IMR-90 (cell line): ENCODE measurements at regions not wholly inside any gene's neighbourhood (a gene's known extent, or its start where the extent isn't known, plus 50 kb on each side); places are given as distances from the start of the nearest gene placed in this dataset.

Experiments used
- ATAC-seq: fragments of 200-7000 bp; cut with Tn5 transposase; 2 replicates; pipeline ENCODE4 v1.9.1; 2020; ENCODE audit warnings: low read depth, mild to moderate bottlenecking, moderate library complexity
- BruUV-seq: library from RNA; stranded (reverse); fragments of 400-500 nt; replicated peaks from 2 replicates; lab custom pipeline; 2021; lab: Mats Ljungman, UMichigan
- CTCF ChIA-PET: fragments of 300-600 bp; formaldehyde crosslinking; extraction: SDS; loops from one replicate; lab custom pipeline; 2021; ENCODE audit warnings: antibody characterized with exemption; lab: Yijun Ruan, JAX
- POLR2A ChIA-PET: fragments of 300-600 bp; sonication (Branson Sonifier 250); formaldehyde crosslinking; loops from one replicate; lab custom pipeline; 2022; ENCODE audit warnings: antibody characterized with exemption; ENCODE audit not compliant: unreplicated experiment; lab: Charles Lee
- DNase-seq: peaks from one replicate; pipeline ENCODE4 v3.0.0; 2013
- H2AFZ ChIP-seq: replicated peaks from 2 replicates; pipeline ENCODE3; 2013; ENCODE audit warnings: low read length, mild to moderate bottlenecking; ENCODE audit not compliant: poor library complexity
- H2AK5ac ChIP-seq: 2 replicates; pipeline ENCODE4 v1.6.1; 2013; ENCODE audit warnings: low read depth, low read length, inconsistent platforms
- H2AK9ac ChIP-seq: replicated peaks from 2 replicates; pipeline ENCODE3; 2013; ENCODE audit warnings: mild to moderate bottlenecking, low read depth, low read length, moderate library complexity; ENCODE audit not compliant: poor library complexity
- H2BK120ac ChIP-seq: 2 replicates; pipeline ENCODE4 v1.6.1; 2013; ENCODE audit warnings: low read depth, low read length, inconsistent platforms
- H2BK15ac ChIP-seq: 3 replicates; pipeline ENCODE4 v1.6.1; 2013; ENCODE audit warnings: low read depth, low read length, inconsistent platforms
- H2BK20ac ChIP-seq: 2 replicates; pipeline ENCODE4 v1.6.1; 2013; ENCODE audit warnings: low read depth, mild to moderate bottlenecking, inconsistent platforms, low read length, moderate library complexity
- H2BK5ac ChIP-seq: 2 replicates; pipeline ENCODE4 v1.6.1; 2013; ENCODE audit warnings: mild to moderate bottlenecking, low read depth, low read length, inconsistent platforms; ENCODE audit not compliant: poor library complexity, severe bottlenecking
- H3K14ac ChIP-seq: replicated peaks from 2 replicates; pipeline ENCODE4 v1.6.1; 2013; ENCODE audit warnings: low read depth, low read length, inconsistent platforms
- H3K18ac ChIP-seq: 2 replicates; pipeline ENCODE4 v1.6.1; 2013; ENCODE audit warnings: low read depth, low read length, control low read depth
- H3K23ac ChIP-seq: 2 replicates; pipeline ENCODE4 v1.6.1; 2013; ENCODE audit warnings: low read depth, low read length, inconsistent platforms
- H3K27ac ChIP-seq: 2 replicates; pipeline ENCODE4 v1.5.1; 2013; ENCODE audit warnings: mild to moderate bottlenecking, control low read depth, low read length; ENCODE audit not compliant: insufficient read depth
- H3K27me3 ChIP-seq: 2 replicates; pipeline ENCODE4 v1.6.1; 2013; ENCODE audit warnings: low read length; ENCODE audit not compliant: control insufficient read depth, insufficient read depth
- H3K36me3 ChIP-seq: 2 replicates; pipeline ENCODE4 v1.6.1; 2013; ENCODE audit warnings: low read length, mixed read lengths; ENCODE audit not compliant: control insufficient read depth, insufficient read depth
- H3K4ac ChIP-seq: 2 replicates; pipeline ENCODE4 v1.6.1; 2013; ENCODE audit warnings: low read depth, low read length, inconsistent platforms
- H3K4me1 ChIP-seq: 2 replicates; pipeline ENCODE4 v1.6.1; 2013; ENCODE audit warnings: low read length, mixed read lengths; ENCODE audit not compliant: control insufficient read depth, insufficient read depth
- H3K4me2 ChIP-seq: 2 replicates; pipeline ENCODE4 v1.6.1; 2013; ENCODE audit warnings: low read depth, mild to moderate bottlenecking, control low read depth, low read length, moderate library complexity
- H3K4me3 ChIP-seq: 2 replicates; pipeline ENCODE4 v1.5.1; 2013; ENCODE audit warnings: low read depth, mild to moderate bottlenecking, control low read depth, low read length, moderate library complexity; ENCODE audit not compliant: insufficient read depth
- H3K56ac ChIP-seq: 2 replicates; pipeline ENCODE4 v1.6.1; 2013; ENCODE audit warnings: low read length, inconsistent platforms; ENCODE audit not compliant: insufficient read depth; ENCODE audit errors: extremely low read depth
- H3K79me1 ChIP-seq, 2 experiments: 2 replicates each; pipeline ENCODE4 v1.6.1; 2013; ENCODE audit warnings: low read length in 2 of 2, inconsistent platforms in 1 of 2, low read depth in 1 of 2
- H3K9ac ChIP-seq: 2 replicates; pipeline ENCODE4 v1.6.1; 2013; ENCODE audit warnings: low read depth, low read length, control low read depth
- H3K9me1 ChIP-seq: 2 replicates; pipeline ENCODE4 v1.6.1; 2013; ENCODE audit warnings: low read length, inconsistent platforms; ENCODE audit not compliant: insufficient read depth
- H3K9me3 ChIP-seq: 2 replicates; pipeline ENCODE4 v1.6.1; 2013; ENCODE audit warnings: low read length; ENCODE audit not compliant: control insufficient read depth, insufficient read depth
- H4K20me1 ChIP-seq: 2 replicates; pipeline ENCODE4 v1.6.1; 2013; ENCODE audit warnings: low read length, inconsistent platforms; ENCODE audit not compliant: insufficient read depth
- H4K5ac ChIP-seq: 2 replicates; pipeline ENCODE4 v1.6.1; 2013; ENCODE audit warnings: mild to moderate bottlenecking, low read depth, low read length, control low read depth
- H4K8ac ChIP-seq, 2 experiments: 2 replicates each; pipeline ENCODE4 v1.6.1; 2013; ENCODE audit warnings: low read depth in 2 of 2, low read length in 2 of 2, control low read depth in 1 of 2, inconsistent platforms in 1 of 2
- H4K91ac ChIP-seq: 2 replicates; pipeline ENCODE4 v1.6.1; 2013; ENCODE audit warnings: low read depth, low read length, inconsistent platforms; ENCODE audit not compliant: insufficient read depth
- ELK1 ChIP-seq: fragments of 150-350 bp; IDR thresholded peaks from 2 replicates; pipeline ENCODE4 v1.6.1; 2016; ENCODE audit warnings: low read depth, mild to moderate bottlenecking, low read length, moderate library complexity, borderline replicate concordance
- FOS ChIP-seq: fragments of 150-350 bp; IDR thresholded peaks from 2 replicates; pipeline ENCODE4 v1.6.1; 2016; ENCODE audit warnings: low read depth, low read length
- POLR2A ChIP-seq: IDR thresholded peaks from 2 replicates; pipeline ENCODE4 v1.6.1; 2012; ENCODE audit warnings: mild to moderate bottlenecking, low read depth, low read length
- RAD21 ChIP-seq: IDR thresholded peaks from 2 replicates; pipeline ENCODE4 v1.6.1; 2012; ENCODE audit warnings: low read length, improper control_type of control experiment
- RFX5 ChIP-seq: IDR thresholded peaks from 2 replicates; pipeline ENCODE4 v1.8.0; 2012; ENCODE audit warnings: low read depth, mild to moderate bottlenecking, low read length, moderate library complexity
- WGBS, 2 experiments: methylation state at CpG; one replicate each; pipeline versions ENCODE4 v1.1.5 to v1.1.7; 2013; ENCODE audit warnings: missing lambda C conversion rate in 2 of 2; ENCODE audit not compliant: insufficient read length in 1 of 2; ENCODE audit errors: extremely low coverage in 2 of 2; 5-methylcytosine and 5-hydroxymethylcytosine counted together
- dilution Hi-C: fragments of 300-500 bp; cut with HindIII; formaldehyde crosslinking; loops from one replicate; pipeline ENCODE4 v1.14.3; 2018; ENCODE audit warnings: low sequenced_read_pairs; ENCODE audit not compliant: unreplicated experiment
- in situ Hi-C: fragments of 300-500 bp; cut with MboI; formaldehyde crosslinking; loops from 3 replicates; pipeline ENCODE4 v1.14.3; 2019; ENCODE audit warnings: low sequenced_read_pairs, inconsistent platforms, mixed read lengths
- intact Hi-C: fragments of 100-400 bp; cut with micrococcal nuclease; formaldehyde crosslinking; loops from 2 replicates; pipeline ENCODE4 v1.10.0; 2022
- TF ChIP-seq, protein P1 (sequence below): fragments of 150-350 bp; IDR thresholded peaks from 2 replicates; pipeline ENCODE4 v1.6.1; 2017; ENCODE audit warnings: mild to moderate bottlenecking, antibody characterized with exemption, low read length, low read depth
- TF ChIP-seq, protein P2 (sequence below): conservative IDR thresholded peaks from 2 replicates; pipeline ENCODE4 v1.5.1; 2012; ENCODE audit warnings: mild to moderate bottlenecking, low read depth, low read length, improper control_type of control experiment

DNA sequence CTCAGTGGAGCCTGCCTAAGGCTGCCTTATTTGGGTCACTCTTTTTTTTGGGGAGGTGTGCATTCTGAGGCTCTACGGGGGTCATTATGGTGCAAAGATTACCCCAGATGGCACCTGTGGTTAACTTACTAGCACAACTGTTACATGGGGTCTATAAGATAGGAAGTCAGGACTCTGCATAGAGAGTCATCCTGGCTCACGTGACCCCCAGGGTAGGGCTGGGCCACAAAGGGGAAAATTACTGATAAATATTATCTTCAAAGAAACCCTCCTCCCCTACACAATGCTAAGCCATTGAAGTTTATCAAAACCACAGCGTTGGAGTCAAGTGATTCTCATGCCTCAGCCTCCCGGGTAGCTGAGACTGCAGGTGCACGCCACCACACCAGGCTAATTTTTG is 397.1 kb downstream of the MN1 start:
- H4K5ac ChIP-seq = no peak overlapping the region
- H3K4me1 ChIP-seq = no peaks in the 10 kb centered on the region
- no peak overlapping the region for H3K4me3 ChIP-seq
- intact Hi-C loops (no loop called here), dilution Hi-C loops (no loop called here), in situ Hi-C loops (loop anchor here (10.0 kb wide), 2 partner anchors 400 to 650 kb away; partner anchors contain the start of gene MN1)
- DNase-seq (no peak), ATAC-seq (no peak)
- H3K18ac ChIP-seq = no peak overlapping the region
- H3K27me3 ChIP-seq = peaks cover 26% of the 10 kb centered on the region
- no peak overlapping the region for H2AK9ac ChIP-seq
- H3K36me3 ChIP-seq = no peaks in the 10 kb centered on the region
- H2BK5ac ChIP-seq = no peak overlapping the region
- H3K9ac ChIP-seq = no peak overlapping the region
- H3K56ac ChIP-seq = no peak overlapping the region
- no peak overlapping the region for H3K14ac ChIP-seq
- H3K4me2 ChIP-seq = no peak overlapping the region
- no peaks in the 10 kb centered on the region for H3K9me1 ChIP-seq
- peaks cover 7% of the 10 kb centered on the region for H3K9me3 ChIP-seq
- ChIA-PET POLR2A (no interaction called here), CTCF (interaction anchor here (1.1 to 1.2 kb wide), 2 partner anchors 10 to 68 kb away, joined by 4 read pairs; no protein-coding TSS in a partner anchor)
- H2BK20ac ChIP-seq = no peak overlapping the region
- no peak overlapping the region for H2AFZ ChIP-seq
- H3K79me1 ChIP-seq = no peaks in the 10 kb centered on the region
- H2BK120ac ChIP-seq = no peak overlapping the region
- no peaks in the 10 kb centered on the region for H4K20me1 ChIP-seq
- H3K23ac ChIP-seq = no peak overlapping the region
- no CpG with 5 or more reads among the region's 5 CpGs for WGBS, 2 experiments
- H2BK15ac ChIP-seq = no peak overlapping the region
- TF ChIP-seq RAD21 (no peak), RFX5 (no peak), FOS (no peak), POLR2A (no peak), ELK1 (no peak)
- TF ChIP-seq, protein P1, sequence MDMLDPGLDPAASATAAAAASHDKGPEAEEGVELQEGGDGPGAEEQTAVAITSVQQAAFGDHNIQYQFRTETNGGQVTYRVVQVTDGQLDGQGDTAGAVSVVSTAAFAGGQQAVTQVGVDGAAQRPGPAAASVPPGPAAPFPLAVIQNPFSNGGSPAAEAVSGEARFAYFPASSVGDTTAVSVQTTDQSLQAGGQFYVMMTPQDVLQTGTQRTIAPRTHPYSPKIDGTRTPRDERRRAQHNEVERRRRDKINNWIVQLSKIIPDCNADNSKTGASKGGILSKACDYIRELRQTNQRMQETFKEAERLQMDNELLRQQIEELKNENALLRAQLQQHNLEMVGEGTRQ = no peak
- TF ChIP-seq, protein P2, sequence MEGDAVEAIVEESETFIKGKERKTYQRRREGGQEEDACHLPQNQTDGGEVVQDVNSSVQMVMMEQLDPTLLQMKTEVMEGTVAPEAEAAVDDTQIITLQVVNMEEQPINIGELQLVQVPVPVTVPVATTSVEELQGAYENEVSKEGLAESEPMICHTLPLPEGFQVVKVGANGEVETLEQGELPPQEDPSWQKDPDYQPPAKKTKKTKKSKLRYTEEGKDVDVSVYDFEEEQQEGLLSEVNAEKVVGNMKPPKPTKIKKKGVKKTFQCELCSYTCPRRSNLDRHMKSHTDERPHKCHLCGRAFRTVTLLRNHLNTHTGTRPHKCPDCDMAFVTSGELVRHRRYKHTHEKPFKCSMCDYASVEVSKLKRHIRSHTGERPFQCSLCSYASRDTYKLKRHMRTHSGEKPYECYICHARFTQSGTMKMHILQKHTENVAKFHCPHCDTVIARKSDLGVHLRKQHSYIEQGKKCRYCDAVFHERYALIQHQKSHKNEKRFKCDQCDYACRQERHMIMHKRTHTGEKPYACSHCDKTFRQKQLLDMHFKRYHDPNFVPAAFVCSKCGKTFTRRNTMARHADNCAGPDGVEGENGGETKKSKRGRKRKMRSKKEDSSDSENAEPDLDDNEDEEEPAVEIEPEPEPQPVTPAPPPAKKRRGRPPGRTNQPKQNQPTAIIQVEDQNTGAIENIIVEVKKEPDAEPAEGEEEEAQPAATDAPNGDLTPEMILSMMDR = no peak
- no TSS peak for BruUV-seq
- no peak overlapping the region for H2AK5ac ChIP-seq
- no peak overlapping the region for H3K4ac ChIP-seq
- no peak overlapping the region for H3K27ac ChIP-seq
- H4K91ac ChIP-seq = no peak overlapping the region
- H4K8ac ChIP-seq = no peak overlapping the region
